Fibroblast of lung (primary cell): ENCODE measurements at regions not wholly inside any gene's neighbourhood (a gene's known extent, or its start where the extent isn't known, plus 50 kb on each side); places are given as distances from the start of the nearest gene placed in this dataset.

Experiments used
- CTCF ChIP-seq, 2 donors: IDR thresholded peaks in 1 of 2; conservative IDR thresholded peaks in 1 of 2; 1 replicate in 1 of 2; 2 replicates in 1 of 2; pipeline ENCODE4 v1.5.1; 2011 to 2012; ENCODE audit warnings: low read length in 2 of 2, control low read depth in 1 of 2, inconsistent platforms in 1 of 2, low read depth in 1 of 2, mild to moderate bottlenecking in 1 of 2
- EZH2 ChIP-seq: IDR thresholded peaks from 2 replicates; pipeline ENCODE4 v1.5.1; 2012; ENCODE audit warnings: low read length, control low read depth, mild to moderate bottlenecking; ENCODE audit errors: missing control alignments

GRCh38 chr2:6556755-6557154 is 309.0 kb downstream of the CMPK2 start:
- TF ChIP-seq CTCF (conservative IDR thresholded peaks at IDR 0.05 in 1 of 2, IDR thresholded peaks at IDR 0.05 in 1 of 2; ENCODE audit: low read depth in 1 of 2, low read length in 2 of 2) (no peak), EZH2 (no peak)
